ENCODE measurements at regions not wholly inside any gene's neighbourhood (a gene's known extent, or its start where the extent isn't known, plus 50 kb on each side); places are given as distances from the start of the nearest gene placed in this dataset.

- TF ChIP-seq POLR2AphosphoS5 (IDR thresholded peaks at IDR 0.05) (no peak), CTCF (IDR thresholded peaks at IDR 0.05) (no peak)
Measured at GRCh38 chr9:103991001-103991400, 103.1 kb upstream of the SMC2 start.

Data from stomach (tissue), 4 donors.